ENCODE measurements at regions not wholly inside any gene's neighbourhood (a gene's known extent, or its start where the extent isn't known, plus 50 kb on each side); places are given as distances from the start of the nearest gene placed in this dataset.

GRCh38 chr10:130621231-130621775 is 485.1 kb downstream of the GLRX3 start:
- TF ChIP-seq, protein P1, sequence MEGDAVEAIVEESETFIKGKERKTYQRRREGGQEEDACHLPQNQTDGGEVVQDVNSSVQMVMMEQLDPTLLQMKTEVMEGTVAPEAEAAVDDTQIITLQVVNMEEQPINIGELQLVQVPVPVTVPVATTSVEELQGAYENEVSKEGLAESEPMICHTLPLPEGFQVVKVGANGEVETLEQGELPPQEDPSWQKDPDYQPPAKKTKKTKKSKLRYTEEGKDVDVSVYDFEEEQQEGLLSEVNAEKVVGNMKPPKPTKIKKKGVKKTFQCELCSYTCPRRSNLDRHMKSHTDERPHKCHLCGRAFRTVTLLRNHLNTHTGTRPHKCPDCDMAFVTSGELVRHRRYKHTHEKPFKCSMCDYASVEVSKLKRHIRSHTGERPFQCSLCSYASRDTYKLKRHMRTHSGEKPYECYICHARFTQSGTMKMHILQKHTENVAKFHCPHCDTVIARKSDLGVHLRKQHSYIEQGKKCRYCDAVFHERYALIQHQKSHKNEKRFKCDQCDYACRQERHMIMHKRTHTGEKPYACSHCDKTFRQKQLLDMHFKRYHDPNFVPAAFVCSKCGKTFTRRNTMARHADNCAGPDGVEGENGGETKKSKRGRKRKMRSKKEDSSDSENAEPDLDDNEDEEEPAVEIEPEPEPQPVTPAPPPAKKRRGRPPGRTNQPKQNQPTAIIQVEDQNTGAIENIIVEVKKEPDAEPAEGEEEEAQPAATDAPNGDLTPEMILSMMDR (conservative IDR thresholded peaks at IDR 0.05 in 1 of 2, IDR thresholded peaks at IDR 0.05 in 1 of 2; ENCODE audit: extremely low read depth in 1 of 2, insufficient read depth in 1 of 2, low read depth in 1 of 2, low read length in 2 of 2), result no peak
- TF ChIP-seq EZH2 (IDR thresholded peaks at IDR 0.05; ENCODE audit: borderline replicate concordance, low read length), result no peak
